Activated gamma-delta T cell treated with anti-CD3 and anti-CD28 coated beads, Interleukin-2, amount 50 U/mL, for 16 hours (primary cell): ENCODE measurements at regions not wholly inside any gene's neighbourhood (a gene's known extent, or its start where the extent isn't known, plus 50 kb on each side); places are given as distances from the start of the nearest gene placed in this dataset.
A peak's percentile ranks its signal among the peaks of the same experiment; 100 is the strongest.

Experiments used
- DNase-seq: peaks from one replicate; pipeline ENCODE4 v3.0.0-alpha.2; 2020; ENCODE audit warnings: low read depth

GRCh38 chr7:130880668-130881067 is 146.7 kb upstream of the KLF14 start:
- DNase-seq = no peak

GRCh38 chr7:130881091-130881798 is 147.2 kb upstream of the KLF14 start:
- DNase-seq = no peak

- DNase-seq = no peak
Measured at GRCh38 chr7:130881799-130882141, 147.8 kb upstream of the KLF14 start.

GRCh38 chr7:130882396-130882795 is 148.4 kb upstream of the KLF14 start:
- DNase-seq = no peak

GRCh38 chr7:130883928-130884327 is 149.9 kb upstream of the KLF14 start:
- no peak for DNase-seq

GRCh38 chr7:130884437-130885417 is 150.7 kb upstream of the KLF14 start:
- DNase-seq = no peak

GRCh38 chr7:130886438-130887135 is 152.6 kb upstream of the KLF14 start:
- DNase-seq = no peak

- no peak for DNase-seq
Measured at GRCh38 chr7:130887182-130887956, 153.4 kb upstream of the KLF14 start.

GRCh38 chr7:130887957-130888371 is 154.0 kb upstream of the KLF14 start:
- DNase-seq = no peak

- no peak for DNase-seq
Measured at GRCh38 chr7:130888468-130888867, 154.5 kb upstream of the KLF14 start.

GRCh38 chr7:130890176-130891020 is 156.4 kb upstream of the KLF14 start:
- DNase-seq = no peak

GRCh38 chr7:130891254-130892094 is 157.5 kb upstream of the KLF14 start:
- DNase-seq = no peak

GRCh38 chr7:130893441-130893894 is 159.5 kb upstream of the KLF14 start:
- DNase-seq = no peak

GRCh38 chr7:130894146-130894908 is 160.3 kb upstream of the KLF14 start:
- DNase-seq = no peak

- DNase-seq = no peak
Measured at GRCh38 chr7:130894909-130895750, 161.1 kb upstream of the KLF14 start.

GRCh38 chr7:130896051-130896881 is 162.3 kb upstream of the KLF14 start:
- DNase-seq = no peak

- peak; percentile 43 for DNase-seq
Measured at GRCh38 chr7:130896898-130897514, 163.0 kb upstream of the KLF14 start.
